ENCODE measurements at regions not wholly inside any gene's neighbourhood (a gene's known extent, or its start where the extent isn't known, plus 50 kb on each side); places are given as distances from the start of the nearest gene placed in this dataset.
"Not testable (repeated sequence)": the region's sequence is repeated elsewhere in the genome, so short reads cannot be mapped to it uniquely, and the experiment has no call there.

DNA sequence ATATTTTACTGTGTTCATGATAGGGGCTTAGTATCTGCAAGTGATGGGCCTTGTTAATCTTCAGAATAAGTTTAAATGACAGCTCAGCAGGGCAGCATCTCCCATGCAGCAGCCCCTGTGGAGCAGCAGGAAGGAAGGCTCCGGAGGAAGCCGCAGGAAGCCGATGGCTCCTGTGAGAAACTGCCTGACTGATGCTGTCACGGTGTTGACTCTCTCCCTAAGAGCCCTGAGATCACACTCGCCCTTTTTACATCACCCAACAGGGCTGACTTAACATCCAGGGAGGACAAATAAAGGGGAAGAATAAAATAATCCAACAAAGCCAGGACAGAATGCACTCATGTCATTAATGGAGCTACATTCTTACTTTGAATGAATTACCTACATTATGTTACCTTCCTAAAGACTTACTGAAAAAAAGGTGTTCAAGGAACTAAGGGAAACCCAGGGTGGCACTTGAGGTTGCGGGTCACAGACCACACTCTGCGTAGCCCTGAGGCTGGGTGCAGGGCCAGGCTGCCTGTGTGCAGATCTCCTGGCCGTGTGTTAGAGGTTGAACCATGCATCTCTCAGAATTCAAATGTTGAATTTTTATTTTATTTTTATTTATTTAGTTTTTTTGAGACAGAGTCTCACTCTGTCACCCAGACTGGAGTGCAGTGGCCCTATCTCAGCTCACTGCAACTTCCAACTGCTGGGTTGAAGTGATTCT, 102.5 kb upstream of the ZNF658 start:
- H3K4me1 ChIP-seq (ENCODE audit: control insufficient read depth, insufficient read depth, low read length); H3K9me3 ChIP-seq (ENCODE audit: control insufficient read depth, insufficient read depth, low read depth, low read length); POLR2A ChIA-PET; H3K36me3 ChIP-seq (ENCODE audit: control insufficient read depth in 2 of 2, insufficient read depth in 1 of 2, low read length in 2 of 2); CTCF ChIA-PET; H3K4me3 ChIP-seq (ENCODE audit: low read depth, low read length); H3K27ac ChIP-seq (ENCODE audit: extremely low read depth, low read depth, low read length): not testable (repeated sequence)
- peak; percentile 74 for TF ChIP-seq ZIC2 (tag by site-specific recombination; IDR thresholded peaks at IDR 0.05)

DNA sequence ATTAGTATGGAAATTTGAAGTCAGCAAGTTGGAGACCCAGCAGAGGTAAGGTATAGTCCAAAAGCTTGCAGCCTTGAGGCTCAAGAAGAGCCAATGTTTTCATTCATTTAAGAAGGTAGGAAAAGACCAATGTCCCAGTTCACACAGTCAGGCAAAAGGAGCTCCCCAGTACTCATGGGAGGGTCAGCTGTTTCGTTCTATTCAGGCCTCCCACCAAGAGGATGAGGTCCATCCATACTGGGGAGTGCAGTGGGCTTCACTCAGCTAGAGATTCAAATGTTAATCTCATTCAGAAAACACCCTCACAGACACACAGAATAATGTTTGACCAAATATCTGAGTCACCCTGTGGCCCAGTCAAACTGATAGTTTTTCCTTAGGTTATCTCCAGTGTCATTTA, 96.9 kb upstream of the ZNF658 start:
- H3K36me3 ChIP-seq (ENCODE audit: control insufficient read depth in 2 of 2, insufficient read depth in 1 of 2, low read length in 2 of 2); H3K9me3 ChIP-seq (ENCODE audit: control insufficient read depth, insufficient read depth, low read depth, low read length); H3K4me1 ChIP-seq (ENCODE audit: control insufficient read depth, insufficient read depth, low read length); H3K4me3 ChIP-seq (ENCODE audit: low read depth, low read length); H3K27ac ChIP-seq (ENCODE audit: extremely low read depth, low read depth, low read length); POLR2A ChIA-PET; CTCF ChIA-PET: not testable (repeated sequence)

DNA sequence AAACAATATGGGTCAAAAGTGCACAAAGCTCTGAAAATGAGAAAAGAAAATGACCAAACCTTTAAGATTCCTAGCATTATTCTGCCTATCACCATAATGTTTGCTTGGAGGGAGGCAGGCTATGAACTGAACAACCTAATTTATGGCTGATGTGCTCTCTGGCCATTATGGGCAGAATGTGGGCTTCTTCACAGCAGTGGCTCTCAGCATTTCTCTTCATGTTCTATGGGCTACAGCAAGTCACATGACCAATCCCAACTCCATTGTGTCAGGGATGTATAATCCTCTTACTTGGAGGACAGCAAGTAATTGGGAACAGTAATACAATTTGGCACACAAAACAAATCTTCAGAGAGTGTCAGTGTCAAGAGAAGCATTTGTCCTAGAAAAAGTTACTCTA, 90.3 kb upstream of the ZNF658 start:
- H3K4me1 ChIP-seq (ENCODE audit: control insufficient read depth, insufficient read depth, low read length); H3K9me3 ChIP-seq (ENCODE audit: control insufficient read depth, insufficient read depth, low read depth, low read length); CTCF ChIA-PET; H3K4me3 ChIP-seq (ENCODE audit: low read depth, low read length); H3K27ac ChIP-seq (ENCODE audit: extremely low read depth, low read depth, low read length); POLR2A ChIA-PET; H3K36me3 ChIP-seq (ENCODE audit: control insufficient read depth in 2 of 2, insufficient read depth in 1 of 2, low read length in 2 of 2): not testable (repeated sequence)

DNA sequence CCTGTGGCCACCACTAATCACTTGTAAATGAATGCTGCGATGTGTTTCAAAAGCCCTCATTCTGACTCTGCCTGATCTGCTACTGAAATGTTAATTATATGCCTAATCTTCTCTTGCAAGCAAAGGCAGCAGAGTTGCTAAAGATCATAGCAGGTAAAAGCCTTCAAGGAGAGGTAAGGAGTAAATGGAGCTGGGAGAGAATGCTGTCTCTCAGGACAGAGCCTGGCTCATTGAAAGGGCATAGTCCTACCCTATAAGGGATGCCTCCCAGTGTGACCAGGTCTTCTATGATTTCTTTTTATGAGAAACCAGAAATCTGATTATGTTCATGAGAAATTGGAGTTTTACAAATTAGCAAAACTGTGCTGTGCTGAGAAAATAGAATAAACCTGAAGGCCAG, 88.2 kb upstream of the ZNF658 start:
- H3K4me3 ChIP-seq (ENCODE audit: low read depth, low read length); H3K36me3 ChIP-seq (ENCODE audit: control insufficient read depth in 2 of 2, insufficient read depth in 1 of 2, low read length in 2 of 2); CTCF ChIA-PET; H3K9me3 ChIP-seq (ENCODE audit: control insufficient read depth, insufficient read depth, low read depth, low read length); H3K4me1 ChIP-seq (ENCODE audit: control insufficient read depth, insufficient read depth, low read length); POLR2A ChIA-PET; H3K27ac ChIP-seq (ENCODE audit: extremely low read depth, low read depth, low read length): not testable (repeated sequence)

DNA sequence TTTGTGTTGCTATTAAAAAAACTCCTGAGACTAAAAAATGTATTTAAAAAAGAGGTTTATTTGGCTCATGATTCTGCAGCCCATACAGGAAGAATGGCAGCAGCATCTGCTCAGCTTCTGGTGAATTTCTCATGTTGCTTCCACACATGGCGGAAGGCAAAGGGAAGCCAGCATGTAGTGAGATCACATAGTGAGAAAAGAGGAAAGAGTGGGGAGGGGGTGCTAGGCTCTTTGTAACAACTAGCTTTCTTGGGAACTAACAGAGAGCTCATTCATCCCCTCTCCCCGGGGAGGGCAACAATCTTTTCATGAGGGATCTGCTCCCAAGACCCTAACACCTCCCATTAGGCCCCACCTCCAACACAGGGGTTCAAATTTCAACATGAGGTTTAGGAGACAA, 87.6 kb upstream of the ZNF658 start:
- H3K4me1 ChIP-seq (ENCODE audit: control insufficient read depth, insufficient read depth, low read length); POLR2A ChIA-PET; H3K9me3 ChIP-seq (ENCODE audit: control insufficient read depth, insufficient read depth, low read depth, low read length); CTCF ChIA-PET; H3K4me3 ChIP-seq (ENCODE audit: low read depth, low read length); H3K36me3 ChIP-seq (ENCODE audit: control insufficient read depth in 2 of 2, insufficient read depth in 1 of 2, low read length in 2 of 2); H3K27ac ChIP-seq (ENCODE audit: extremely low read depth, low read depth, low read length): not testable (repeated sequence)

DNA sequence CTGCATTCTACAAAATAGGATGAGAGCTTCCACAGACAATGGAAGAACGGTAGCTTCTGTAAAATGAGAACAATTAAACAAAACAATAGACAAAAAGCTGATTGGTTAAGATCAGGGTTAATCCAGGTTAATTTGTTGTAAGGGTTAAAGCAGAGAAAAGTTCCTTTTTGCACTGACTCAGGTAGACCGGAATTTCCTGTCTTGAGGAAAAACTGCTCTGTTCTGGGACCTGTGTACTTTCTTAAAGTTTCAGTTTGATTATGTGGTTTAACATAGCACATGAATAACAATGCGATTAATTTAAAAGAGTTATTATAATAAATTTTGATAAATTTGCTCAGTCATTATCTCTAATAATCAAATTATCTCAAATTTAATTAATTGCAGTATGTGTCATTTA, 86.5 kb upstream of the ZNF658 start:
- POLR2A ChIA-PET; H3K4me1 ChIP-seq (ENCODE audit: control insufficient read depth, insufficient read depth, low read length); H3K4me3 ChIP-seq (ENCODE audit: low read depth, low read length); H3K27ac ChIP-seq (ENCODE audit: extremely low read depth, low read depth, low read length); H3K36me3 ChIP-seq (ENCODE audit: control insufficient read depth in 2 of 2, insufficient read depth in 1 of 2, low read length in 2 of 2); CTCF ChIA-PET; H3K9me3 ChIP-seq (ENCODE audit: control insufficient read depth, insufficient read depth, low read depth, low read length): not testable (repeated sequence)

DNA sequence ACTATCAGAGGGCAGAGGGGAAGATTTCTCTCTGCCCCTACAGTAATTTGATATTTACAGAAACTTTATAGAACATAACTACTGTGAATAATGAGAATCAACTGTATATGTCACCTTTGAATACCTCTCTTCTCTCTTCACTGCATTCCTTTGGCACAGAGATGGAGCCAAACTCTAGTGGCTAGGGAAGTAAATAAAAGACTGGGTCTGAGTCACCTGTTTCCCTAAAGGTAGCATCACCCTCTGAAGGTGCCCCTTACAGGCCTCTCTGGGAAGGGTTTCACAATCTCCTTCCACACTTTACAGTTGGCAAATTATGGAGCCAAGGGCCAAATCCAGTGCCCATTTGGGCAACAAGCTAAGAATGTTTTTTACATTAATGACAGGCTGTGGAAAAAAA, 81.0 kb upstream of the ZNF658 start:
- POLR2A ChIA-PET; H3K4me3 ChIP-seq (ENCODE audit: low read depth, low read length); H3K27ac ChIP-seq (ENCODE audit: extremely low read depth, low read depth, low read length); CTCF ChIA-PET; H3K4me1 ChIP-seq (ENCODE audit: control insufficient read depth, insufficient read depth, low read length); H3K9me3 ChIP-seq (ENCODE audit: control insufficient read depth, insufficient read depth, low read depth, low read length); H3K36me3 ChIP-seq (ENCODE audit: control insufficient read depth in 2 of 2, insufficient read depth in 1 of 2, low read length in 2 of 2): not testable (repeated sequence)

DNA sequence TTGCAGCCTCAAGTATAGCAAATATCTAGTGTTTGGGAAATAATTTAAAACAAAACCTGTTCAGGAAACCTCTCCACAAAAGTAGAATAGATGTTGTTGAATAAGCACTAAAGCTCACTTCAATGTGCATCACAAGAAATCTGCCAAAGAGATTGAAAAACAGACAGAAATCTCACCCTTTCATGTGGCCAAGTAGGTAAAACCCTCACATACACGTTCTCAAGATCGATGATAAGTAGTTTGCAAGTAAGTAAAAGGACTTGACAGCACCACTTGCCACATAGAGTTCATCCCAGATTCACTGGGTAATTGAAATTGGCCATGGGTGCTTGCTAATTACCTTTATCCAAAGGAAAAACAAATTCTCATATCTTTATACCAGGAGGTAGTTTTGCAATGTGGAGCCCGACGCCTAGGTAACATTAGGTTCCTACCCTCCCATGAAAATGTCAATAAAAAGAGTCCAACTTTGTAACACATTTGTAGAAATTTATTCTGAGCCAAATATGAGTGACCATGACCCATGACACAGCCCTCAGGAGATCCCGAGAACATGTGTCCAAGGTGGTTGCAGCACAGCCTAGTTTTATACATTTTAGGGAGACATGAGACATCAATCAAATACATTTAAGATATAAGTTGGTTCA, 80.4 kb upstream of the ZNF658 start:
- CTCF ChIA-PET; H3K27ac ChIP-seq (ENCODE audit: extremely low read depth, low read depth, low read length); H3K36me3 ChIP-seq (ENCODE audit: control insufficient read depth in 2 of 2, insufficient read depth in 1 of 2, low read length in 2 of 2); H3K4me1 ChIP-seq (ENCODE audit: control insufficient read depth, insufficient read depth, low read length); H3K4me3 ChIP-seq (ENCODE audit: low read depth, low read length); POLR2A ChIA-PET; H3K9me3 ChIP-seq (ENCODE audit: control insufficient read depth, insufficient read depth, low read depth, low read length): not testable (repeated sequence)

DNA sequence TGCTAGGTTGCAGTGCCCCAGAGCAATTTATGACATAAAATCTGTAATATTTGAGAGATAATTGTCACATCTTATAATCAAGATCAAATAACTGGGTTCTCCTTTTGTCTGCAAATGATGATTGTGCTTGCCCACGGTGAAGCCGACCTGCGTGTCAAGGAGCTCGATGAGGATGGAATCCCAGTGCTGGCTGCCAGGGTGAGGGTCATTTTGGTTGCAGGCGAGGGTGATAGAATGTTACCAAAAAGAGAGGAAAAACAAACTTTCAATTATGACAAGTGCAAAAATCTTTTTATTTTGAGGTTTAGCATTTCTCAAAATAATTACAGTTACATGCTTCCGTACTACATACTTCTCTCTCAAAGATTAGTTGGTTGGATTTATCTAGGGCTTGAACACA, 76.4 kb upstream of the ZNF658 start:
- H3K4me1 ChIP-seq (ENCODE audit: control insufficient read depth, insufficient read depth, low read length); H3K9me3 ChIP-seq (ENCODE audit: control insufficient read depth, insufficient read depth, low read depth, low read length); H3K27ac ChIP-seq (ENCODE audit: extremely low read depth, low read depth, low read length); POLR2A ChIA-PET; H3K36me3 ChIP-seq (ENCODE audit: control insufficient read depth in 2 of 2, insufficient read depth in 1 of 2, low read length in 2 of 2); CTCF ChIA-PET; H3K4me3 ChIP-seq (ENCODE audit: low read depth, low read length): not testable (repeated sequence)

DNA sequence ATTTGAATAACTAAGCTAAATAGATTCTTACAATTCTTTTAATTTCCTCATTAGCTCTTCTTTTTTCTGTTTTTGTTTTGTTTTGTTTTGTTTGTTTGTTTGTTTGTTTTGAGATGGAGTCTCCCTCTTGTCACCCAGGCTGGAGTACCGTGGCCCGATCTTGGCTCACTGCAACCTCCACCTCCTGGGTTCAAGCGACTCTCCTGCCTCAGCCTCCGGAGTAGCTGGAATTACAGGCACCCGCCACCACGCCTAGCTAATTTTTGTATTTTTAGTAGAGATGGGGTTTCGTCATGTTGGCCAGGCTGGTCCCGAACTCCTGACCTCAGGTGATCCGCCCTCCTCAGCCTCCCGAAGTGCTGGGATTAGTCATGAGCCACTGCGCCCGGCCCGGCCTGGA, 70.7 kb upstream of the ZNF658 start:
- POLR2A ChIA-PET; CTCF ChIA-PET; H3K4me1 ChIP-seq (ENCODE audit: control insufficient read depth, insufficient read depth, low read length); H3K36me3 ChIP-seq (ENCODE audit: control insufficient read depth in 2 of 2, insufficient read depth in 1 of 2, low read length in 2 of 2); H3K27ac ChIP-seq (ENCODE audit: extremely low read depth, low read depth, low read length); H3K4me3 ChIP-seq (ENCODE audit: low read depth, low read length); H3K9me3 ChIP-seq (ENCODE audit: control insufficient read depth, insufficient read depth, low read depth, low read length): not testable (repeated sequence)

DNA sequence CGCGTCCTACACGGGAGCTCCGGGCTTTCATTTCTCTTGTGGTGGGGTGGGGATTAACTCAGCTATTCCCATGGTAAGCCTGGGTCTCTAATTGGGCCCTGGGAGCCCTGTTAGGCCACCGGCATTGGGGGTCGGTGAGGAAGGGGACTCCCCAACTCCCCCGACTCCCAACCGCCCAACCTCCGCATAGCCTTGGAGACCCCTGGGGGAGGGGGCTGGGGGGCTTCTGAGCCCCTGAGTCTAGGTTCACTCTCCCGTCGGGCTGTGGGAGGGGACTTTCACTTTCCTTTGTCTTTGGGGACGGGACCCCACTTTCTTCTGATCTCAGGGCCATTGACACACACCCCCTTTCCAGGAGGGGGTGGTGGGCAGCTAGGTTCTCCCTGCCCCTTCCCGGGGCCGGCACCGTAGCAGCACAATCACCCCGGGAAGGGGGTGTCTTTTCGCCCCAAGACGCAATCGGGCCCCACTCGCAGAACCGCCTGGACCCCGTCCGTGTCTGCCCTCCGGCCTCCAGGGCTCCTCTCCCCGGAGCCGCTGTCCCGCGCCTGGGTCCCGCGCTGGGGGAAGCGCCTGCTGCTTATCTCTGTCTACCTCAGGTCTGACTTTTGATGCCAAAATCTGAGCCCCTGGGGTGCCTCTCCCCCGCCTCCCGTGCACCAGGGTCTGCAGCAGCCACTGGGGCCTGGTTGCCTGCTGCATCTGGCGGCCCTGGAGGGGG, 69.6 kb upstream of the ZNF658 start:
- H3K4me1 ChIP-seq (ENCODE audit: control insufficient read depth, insufficient read depth, low read length); H3K9me3 ChIP-seq (ENCODE audit: control insufficient read depth, insufficient read depth, low read depth, low read length); H3K36me3 ChIP-seq (ENCODE audit: control insufficient read depth in 2 of 2, insufficient read depth in 1 of 2, low read length in 2 of 2); H3K4me3 ChIP-seq (ENCODE audit: low read depth, low read length); CTCF ChIA-PET; H3K27ac ChIP-seq (ENCODE audit: extremely low read depth, low read depth, low read length); POLR2A ChIA-PET: not testable (repeated sequence)
